GM18858 (cell line): ENCODE measurements at regions not wholly inside any gene's neighbourhood (a gene's known extent, or its start where the extent isn't known, plus 50 kb on each side); places are given as distances from the start of the nearest gene placed in this dataset.
"Not testable (repeated sequence)": the region's sequence is repeated elsewhere in the genome, so short reads cannot be mapped to it uniquely, and the experiment has no call there.

ENCODE experiments used
- ATAC-seq: cut with Tn5 transposase; IDR thresholded peaks from one replicate; pipeline ENCODE4 v1.9.1; 2021; ENCODE audit not compliant: unreplicated experiment

GRCh38 chr3:66922058-66922457, 76.0 kb upstream of the KBTBD8 start:
- ATAC-seq = no peak

GRCh38 chr3:66923969-66924368, 74.1 kb upstream of the KBTBD8 start:
- no peak for ATAC-seq

- no peak for ATAC-seq
Measured at GRCh38 chr3:66928252-66928651, 69.9 kb upstream of the KBTBD8 start.

- no peak for ATAC-seq
Measured at GRCh38 chr3:66931291-66931690, 66.8 kb upstream of the KBTBD8 start.

GRCh38 chr3:66931699-66932098, 66.4 kb upstream of the KBTBD8 start:
- ATAC-seq = no peak

- no peak for ATAC-seq
Measured at GRCh38 chr3:66933233-66933632, 64.9 kb upstream of the KBTBD8 start.

GRCh38 chr3:66934041-66934440, 64.1 kb upstream of the KBTBD8 start:
- ATAC-seq = no peak

- no peak for ATAC-seq
Measured at GRCh38 chr3:66934725-66935124, 63.4 kb upstream of the KBTBD8 start.

- ATAC-seq = not testable (repeated sequence)
Measured at GRCh38 chr3:66937041-66937440, 61.1 kb upstream of the KBTBD8 start.

- no peak for ATAC-seq
Measured at GRCh38 chr3:66938338-66938963, 59.7 kb upstream of the KBTBD8 start.

- ATAC-seq = no peak
Measured at GRCh38 chr3:66948041-66948440, 50.1 kb upstream of the KBTBD8 start.
